Caco-2 (cell line): ENCODE measurements at regions not wholly inside any gene's neighbourhood (a gene's known extent, or its start where the extent isn't known, plus 50 kb on each side); places are given as distances from the start of the nearest gene placed in this dataset.

Experiments
- BruUV-seq: library from RNA; stranded (reverse); fragments of 400-500 nt; replicated peaks from 2 replicates; lab custom pipeline; 2021; lab: Mats Ljungman, UMichigan
- CTCF ChIA-PET: fragments of 300-600 bp; sonication (Branson Sonifier 250); formaldehyde crosslinking; loops from one replicate; lab custom pipeline; 2022; ENCODE audit warnings: antibody characterized with exemption; lab: Charles Lee
- POLR2A ChIA-PET: fragments of 300-600 bp; sonication (Branson Sonifier 250); formaldehyde crosslinking; loops from one replicate; lab custom pipeline; 2022; ENCODE audit warnings: antibody characterized with exemption; lab: Charles Lee
- DNase-seq, 2 experiments: peaks; one replicate each; pipeline versions ENCODE4 v3.0.0 to v3.0.0-alpha.2; 2020 to 2022
- H3K27me3 ChIP-seq: replicated peaks from 2 replicates; pipeline ENCODE4 v1.6.0; 2011; ENCODE audit warnings: low read length; ENCODE audit not compliant: control insufficient read depth, insufficient read depth
- H3K36me3 ChIP-seq: 2 replicates; pipeline ENCODE4 v1.5.1; 2011; ENCODE audit warnings: low read length; ENCODE audit not compliant: control insufficient read depth, insufficient read depth
- H3K4me1 ChIP-seq: fragments of 250-450 bp; sonication (Bioruptor Pico); 2 replicates; pipeline ENCODE4 v1.5.1; 2020; ENCODE audit warnings: mild to moderate bottlenecking
- H3K4me3 ChIP-seq: 2 replicates; pipeline ENCODE4 v1.5.1; 2011; ENCODE audit warnings: low read depth, mild to moderate bottlenecking, control low read depth, low read length
- H3K9me3 ChIP-seq: fragments of 250-450 bp; sonication (Bioruptor Pico); 2 replicates; pipeline ENCODE4 v1.5.1; 2020; ENCODE audit warnings: mild to moderate bottlenecking, moderate library complexity
- H3K27ac Mint-ChIP-seq: one replicate; pipeline ENCODE4 v1.8.0; 2022; ENCODE audit warnings: mixed read lengths; ENCODE audit not compliant: unreplicated experiment
- H3K27me3 Mint-ChIP-seq: one replicate; pipeline ENCODE4 v1.8.0; 2022; ENCODE audit warnings: mixed read lengths; ENCODE audit not compliant: insufficient read depth, unreplicated experiment
- H3K36me3 Mint-ChIP-seq: one replicate; pipeline ENCODE4 v1.8.0; 2022; ENCODE audit warnings: mild to moderate bottlenecking, mixed read lengths; ENCODE audit not compliant: insufficient read depth, unreplicated experiment
- H3K4me1 Mint-ChIP-seq: one replicate; pipeline ENCODE4 v1.8.0; 2022; ENCODE audit warnings: low read depth, mixed read lengths; ENCODE audit not compliant: unreplicated experiment
- H3K4me3 Mint-ChIP-seq: one replicate; pipeline ENCODE4 v1.8.0; 2022; ENCODE audit warnings: mild to moderate bottlenecking, moderate library complexity, mixed read lengths; ENCODE audit not compliant: unreplicated experiment
- H3K9me3 Mint-ChIP-seq: one replicate; pipeline ENCODE4 v1.8.0; 2022; ENCODE audit warnings: mixed read lengths; ENCODE audit not compliant: unreplicated experiment
- CTCF ChIP-seq, 2 experiments: fragments of 200-600 bp in 1 of 2; IDR thresholded peaks; 1 replicate in 1 of 2; 2 replicates in 1 of 2; pipeline versions ENCODE4 v1.5.1 to v1.8.0; 2011 to 2022; ENCODE audit warnings: antibody characterized with exemption in 1 of 2, control low read depth in 1 of 2, inconsistent platforms in 1 of 2, low read depth in 1 of 2, low read length in 1 of 2, mild to moderate bottlenecking in 1 of 2, moderate library complexity in 1 of 2; ENCODE audit not compliant: insufficient read depth in 1 of 2, severe bottlenecking in 1 of 2, unreplicated experiment in 1 of 2
- intact Hi-C: fragments of 100-400 bp; cut with micrococcal nuclease; formaldehyde crosslinking; loops from one replicate; pipeline ENCODE4 v1.10.0; 2022; ENCODE audit not compliant: unreplicated experiment

DNA sequence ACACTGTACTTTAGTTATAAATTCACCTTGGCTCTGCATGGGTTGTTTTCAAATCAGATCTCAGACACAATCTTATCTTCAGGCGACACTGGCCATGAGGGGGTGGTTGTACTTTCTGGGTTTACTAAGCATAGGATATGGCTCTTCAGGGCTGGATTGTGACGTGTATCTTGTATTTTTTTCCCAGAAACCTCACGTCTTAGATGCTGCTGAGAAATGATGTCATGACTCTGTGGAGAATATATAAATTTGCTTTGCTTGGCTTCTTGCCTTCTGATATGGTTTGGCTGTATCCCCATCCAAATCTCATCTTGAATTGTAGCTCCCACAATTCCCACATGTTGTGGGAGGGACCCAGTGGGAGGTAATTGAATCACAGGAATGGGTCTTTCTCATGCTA is 82.8 kb upstream of the VSTM5 start:
- Mint-ChIP-seq H3K27me3 (peaks cover 20% of the 10 kb centered on the region), H3K4me3 (no peak overlapping the region), H3K4me1 (no peaks in the 10 kb centered on the region), H3K9me3 (peaks cover 6% of the 10 kb centered on the region), H3K36me3 (no peaks in the 10 kb centered on the region), H3K27ac (no peak overlapping the region)
- no peaks in the 10 kb centered on the region for H3K4me1 ChIP-seq
- TF ChIP-seq CTCF (IDR thresholded peaks at IDR 0.05; ENCODE audit: insufficient read depth in 1 of 2, low read depth in 1 of 2, low read length in 1 of 2, severe bottlenecking in 1 of 2, unreplicated experiment in 1 of 2) = no peak
- peaks cover 3% of the 10 kb centered on the region; the same call in 1 of the 2 replicates for H3K9me3 ChIP-seq
- H3K36me3 ChIP-seq = no peaks in the 10 kb centered on the region
- H3K4me3 ChIP-seq = no peak overlapping the region
- CTCF ChIA-PET = no interaction called here
- intact Hi-C loops = no loop called here
- POLR2A ChIA-PET = no interaction called here
- no peak for DNase-seq
- no TSS peak for BruUV-seq
- H3K27me3 ChIP-seq = peaks cover 1% of the 10 kb centered on the region; the same call in 1 of the 2 replicates

DNA sequence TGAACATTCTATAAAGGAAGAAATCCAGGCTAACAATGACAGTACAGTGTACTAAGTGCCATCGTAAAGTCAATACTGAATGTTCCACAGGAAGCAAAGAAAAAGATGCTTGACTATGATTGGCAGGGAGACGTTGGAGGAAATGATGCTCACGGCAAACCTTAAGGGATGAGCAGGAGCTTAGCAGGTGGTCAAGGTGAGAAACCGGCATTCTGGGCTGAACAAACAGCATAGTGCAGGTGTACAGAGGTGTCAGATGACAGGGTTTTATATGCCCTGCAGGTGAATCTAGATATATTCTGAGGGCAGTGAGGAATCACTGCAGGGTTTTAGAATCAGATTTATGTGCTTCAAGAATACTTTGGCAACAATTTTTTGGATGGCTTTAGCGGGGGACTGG is 85.3 kb upstream of the HEPHL1 start:
- Mint-ChIP-seq H3K4me3 (no peak overlapping the region), H3K36me3 (no peaks in the 10 kb centered on the region), H3K27me3 (peaks cover 19% of the 10 kb centered on the region), H3K27ac (no peak overlapping the region), H3K4me1 (no peaks in the 10 kb centered on the region), H3K9me3 (no peaks in the 10 kb centered on the region)
- BruUV-seq = no TSS peak
- ChIA-PET CTCF (interaction anchor here (1.0 kb wide), 1 partner anchor 41 kb away, joined by 5 read pairs; no protein-coding TSS in a partner anchor), POLR2A (no interaction called here)
- no peaks in the 10 kb centered on the region for H3K9me3 ChIP-seq
- no peak for DNase-seq
- no peaks in the 10 kb centered on the region for H3K4me1 ChIP-seq
- no peaks in the 10 kb centered on the region for H3K36me3 ChIP-seq
- peaks cover 1% of the 10 kb centered on the region; the same call in 1 of the 2 replicates for H3K27me3 ChIP-seq
- no peak overlapping the region for H3K4me3 ChIP-seq
- no peak for TF ChIP-seq CTCF (IDR thresholded peaks at IDR 0.05; ENCODE audit: insufficient read depth in 1 of 2, low read depth in 1 of 2, low read length in 1 of 2, severe bottlenecking in 1 of 2, unreplicated experiment in 1 of 2)
- intact Hi-C loops = no loop called here

DNA sequence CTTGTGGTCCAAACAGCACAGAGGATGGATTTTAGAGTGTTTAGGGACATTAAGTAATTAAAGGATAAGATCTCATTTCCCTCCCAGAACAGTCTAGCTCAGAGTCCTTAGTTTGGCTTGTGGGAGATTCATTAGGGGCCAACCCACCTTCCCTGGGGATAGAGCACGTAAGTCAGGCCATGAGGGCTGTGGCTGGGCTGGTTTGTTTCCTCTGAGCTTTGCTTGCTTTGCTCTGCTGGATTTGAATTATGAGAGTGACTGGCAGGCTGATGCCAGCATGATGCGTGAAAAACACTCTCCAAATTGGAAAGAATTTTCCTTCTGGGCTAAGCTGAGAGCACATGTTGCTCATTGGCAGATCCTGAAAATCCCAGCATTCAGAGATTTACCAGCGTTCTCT is 84.7 kb upstream of the HEPHL1 start:
- no peaks in the 10 kb centered on the region for H3K36me3 Mint-ChIP-seq
- peaks cover 23% of the 10 kb centered on the region for H3K27me3 Mint-ChIP-seq
- no peak overlapping the region for H3K27ac Mint-ChIP-seq
- Histone ChIP-seq H3K4me3 (no peak overlapping the region), H3K4me1 (no peaks in the 10 kb centered on the region), H3K27me3 (peaks cover 1% of the 10 kb centered on the region; the same call in 1 of the 2 replicates), H3K36me3 (no peaks in the 10 kb centered on the region), H3K9me3 (no peaks in the 10 kb centered on the region)
- no peaks in the 10 kb centered on the region for H3K4me1 Mint-ChIP-seq
- no peak for TF ChIP-seq CTCF (IDR thresholded peaks at IDR 0.05; ENCODE audit: insufficient read depth in 1 of 2, low read depth in 1 of 2, low read length in 1 of 2, severe bottlenecking in 1 of 2, unreplicated experiment in 1 of 2)
- intact Hi-C loops = no loop called here
- H3K4me3 Mint-ChIP-seq = no peak overlapping the region
- DNase-seq = no peak
- no TSS peak for BruUV-seq
- CTCF ChIA-PET = interaction anchor here (1.0 kb wide), 1 partner anchor 41 kb away, joined by 5 read pairs; no protein-coding TSS in a partner anchor
- no peaks in the 10 kb centered on the region for H3K9me3 Mint-ChIP-seq
- POLR2A ChIA-PET = no interaction called here
